ENCODE measurements at regions not wholly inside any gene's neighbourhood (a gene's known extent, or its start where the extent isn't known, plus 50 kb on each side); places are given as distances from the start of the nearest gene placed in this dataset.

DNA sequence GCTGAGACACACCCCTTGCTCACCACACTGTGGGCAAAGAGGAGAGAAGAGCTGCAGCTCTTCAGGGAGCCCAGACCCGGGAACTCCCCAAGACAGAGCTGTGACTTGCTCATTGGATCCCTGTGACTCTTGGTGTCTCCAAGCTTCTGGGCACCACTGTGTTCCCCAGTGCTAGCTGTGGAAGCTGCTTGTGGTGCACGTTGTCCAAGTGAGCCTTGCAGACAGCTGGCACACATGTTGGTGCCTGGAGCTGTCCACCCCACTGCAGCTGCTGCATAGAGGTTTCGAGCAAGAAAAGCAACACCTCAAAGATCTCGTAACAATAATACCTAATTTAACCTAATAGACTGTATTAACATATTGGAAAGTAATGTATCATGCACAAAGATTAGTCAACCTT lies 1089.3 kb downstream of the PCDH18 start:
- DNase-seq (ENCODE audit: low read depth, low spot score): no peak

DNA sequence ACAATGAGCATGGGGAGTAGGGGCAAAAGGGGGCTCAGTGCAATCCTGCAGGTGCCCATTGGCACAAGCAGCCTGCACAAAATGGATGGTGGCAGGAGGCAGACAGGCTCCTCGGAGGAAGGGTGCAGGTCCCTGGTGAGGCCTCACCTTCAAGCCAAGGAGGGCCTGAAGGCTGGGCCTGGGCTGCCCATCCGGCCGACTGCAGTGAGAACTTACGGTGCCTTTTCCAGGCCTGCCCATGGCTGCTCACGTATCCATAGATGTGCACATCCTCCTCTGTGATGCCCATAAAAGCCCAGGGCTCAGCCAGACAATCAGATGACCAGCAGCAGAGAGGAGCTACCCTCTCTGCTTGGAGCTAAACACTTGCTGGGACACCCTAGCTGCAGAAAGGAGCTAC lies 1089.8 kb downstream of the PCDH18 start:
- no peak for DNase-seq (ENCODE audit: low read depth, low spot score)

DNA sequence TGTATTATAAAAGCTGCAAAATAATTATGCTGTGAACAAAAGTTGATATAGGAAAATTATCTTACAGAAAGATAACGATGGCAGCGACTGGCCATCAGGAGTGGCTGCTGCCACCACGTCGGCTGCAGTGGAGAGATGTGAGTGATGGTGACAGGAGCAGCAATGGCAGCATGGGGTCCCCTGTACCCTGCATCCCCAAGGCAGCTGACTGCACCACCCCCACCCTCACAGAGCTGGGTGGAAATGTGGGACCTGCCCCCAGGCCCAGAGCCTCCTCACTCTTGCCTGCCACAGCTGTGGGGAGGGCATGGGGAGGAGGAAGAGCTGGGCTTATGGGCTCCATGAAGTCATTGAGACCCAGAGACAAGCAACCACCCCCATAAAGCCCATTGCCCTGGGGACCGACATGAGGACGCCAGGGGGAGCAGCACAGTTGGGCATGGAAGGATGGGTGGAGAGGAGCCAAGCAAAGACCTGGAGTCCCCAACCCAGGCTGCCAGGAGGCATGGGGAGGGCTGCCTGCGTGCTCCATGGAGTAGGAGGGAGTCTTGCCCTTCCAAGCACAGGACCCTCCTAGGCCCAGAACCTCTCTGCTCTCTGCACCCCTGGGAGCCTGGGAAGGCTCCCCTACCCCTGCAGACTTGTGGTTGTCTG lies 1090.5 kb downstream of the PCDH18 start:
- no peak for DNase-seq (ENCODE audit: low read depth, low spot score)

DNA sequence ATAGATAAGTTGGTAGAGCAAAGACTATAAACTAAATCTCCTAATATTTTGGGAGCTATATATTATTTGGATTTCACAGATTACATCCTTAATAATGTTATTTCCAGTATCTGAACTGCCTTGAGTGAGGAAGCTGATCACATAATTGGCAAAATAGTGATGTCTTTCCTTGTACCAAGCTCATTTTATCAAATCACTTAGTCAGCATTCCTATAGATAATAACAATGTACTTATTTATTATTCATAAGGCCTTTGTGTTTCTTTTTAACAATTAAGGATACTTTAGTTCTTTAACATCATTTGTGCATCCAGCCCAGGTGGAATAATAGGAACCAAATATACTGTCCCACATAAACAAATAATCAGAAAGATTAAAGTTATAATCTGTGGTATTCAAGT lies 1093.6 kb downstream of the PCDH18 start:
- DNase-seq (ENCODE audit: low read depth, low spot score): no peak

DNA sequence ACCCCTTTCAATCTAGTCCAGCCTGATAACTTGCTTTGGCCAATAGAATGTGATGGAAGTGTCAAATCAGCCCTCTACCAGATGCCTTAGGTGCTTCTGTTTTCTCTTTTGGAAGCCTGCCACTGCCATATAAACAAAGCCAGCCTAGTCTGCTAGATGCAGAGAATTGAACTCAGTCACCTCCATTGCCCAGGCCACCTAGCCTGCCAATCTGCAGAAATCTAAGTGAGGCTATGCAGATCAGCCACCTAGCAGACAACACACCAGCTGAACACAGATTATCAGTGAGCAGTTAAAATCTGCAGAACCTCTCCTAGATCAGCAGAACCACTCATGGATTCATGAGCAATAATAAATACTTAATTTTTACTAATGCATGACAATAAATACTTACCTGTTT lies 1108.2 kb downstream of the PCDH18 start:
- no peak for DNase-seq (ENCODE audit: low read depth, low spot score)

DNA sequence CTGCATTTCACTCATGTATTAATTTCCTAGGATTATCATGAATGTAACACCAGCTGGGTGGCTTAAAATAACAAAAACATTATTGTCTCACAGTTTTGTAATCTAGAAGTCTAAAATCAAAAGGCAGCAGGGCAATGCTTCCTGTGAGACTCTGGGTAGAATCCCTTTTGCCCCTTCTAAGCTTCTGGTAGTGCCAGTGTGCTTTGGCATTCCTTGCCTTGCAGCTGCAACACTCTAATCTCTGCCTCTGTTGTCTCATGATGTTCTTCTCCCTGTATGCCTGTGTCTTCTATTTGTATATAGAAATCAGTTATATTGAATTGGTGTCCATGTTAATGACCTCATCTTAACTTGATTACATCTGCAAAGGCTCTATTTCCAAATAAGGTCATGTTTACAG lies 1117.3 kb downstream of the PCDH18 start:
- no peak for DNase-seq (ENCODE audit: low read depth, low spot score)

DNA sequence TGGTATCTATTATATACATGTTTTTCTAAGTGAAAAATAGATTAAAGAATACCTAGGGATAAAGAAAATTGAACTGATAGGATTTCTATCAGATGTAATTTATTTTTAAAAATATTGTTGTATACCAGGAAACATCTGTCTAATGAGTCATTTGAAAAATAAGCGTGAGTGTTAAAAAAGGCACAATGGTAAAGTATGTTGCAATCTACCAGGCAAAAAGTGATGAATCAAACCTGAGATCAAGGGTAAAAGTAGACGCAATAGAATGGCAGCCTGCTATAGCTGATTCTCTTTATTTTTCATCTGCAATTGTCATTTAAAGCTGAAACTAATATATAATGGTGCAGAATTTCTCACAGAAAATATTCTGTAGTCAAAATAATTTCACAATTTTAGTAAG lies 1119.6 kb downstream of the PCDH18 start:
- no peak for DNase-seq (ENCODE audit: low read depth, low spot score)

DNA sequence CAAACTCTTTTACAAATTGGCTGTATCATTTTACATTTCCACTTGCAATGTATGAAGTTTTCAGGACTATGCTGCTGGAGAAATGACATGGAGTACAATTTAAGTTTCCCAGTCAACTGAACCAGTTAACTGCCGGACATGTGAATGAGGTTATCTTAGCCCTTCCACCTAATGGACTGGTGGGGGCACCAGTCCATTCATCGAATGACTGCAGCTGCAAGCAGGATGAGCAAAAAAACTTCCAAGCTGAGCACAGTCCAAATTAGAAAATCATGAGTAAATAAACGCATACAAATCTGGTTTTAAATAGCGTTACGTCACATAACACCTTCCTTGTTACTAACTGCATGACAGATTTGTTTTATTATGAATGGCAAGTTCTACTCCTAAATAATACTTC lies 1131.5 kb downstream of the PCDH18 start:
- no peak for DNase-seq (ENCODE audit: low read depth, low spot score)

DNA sequence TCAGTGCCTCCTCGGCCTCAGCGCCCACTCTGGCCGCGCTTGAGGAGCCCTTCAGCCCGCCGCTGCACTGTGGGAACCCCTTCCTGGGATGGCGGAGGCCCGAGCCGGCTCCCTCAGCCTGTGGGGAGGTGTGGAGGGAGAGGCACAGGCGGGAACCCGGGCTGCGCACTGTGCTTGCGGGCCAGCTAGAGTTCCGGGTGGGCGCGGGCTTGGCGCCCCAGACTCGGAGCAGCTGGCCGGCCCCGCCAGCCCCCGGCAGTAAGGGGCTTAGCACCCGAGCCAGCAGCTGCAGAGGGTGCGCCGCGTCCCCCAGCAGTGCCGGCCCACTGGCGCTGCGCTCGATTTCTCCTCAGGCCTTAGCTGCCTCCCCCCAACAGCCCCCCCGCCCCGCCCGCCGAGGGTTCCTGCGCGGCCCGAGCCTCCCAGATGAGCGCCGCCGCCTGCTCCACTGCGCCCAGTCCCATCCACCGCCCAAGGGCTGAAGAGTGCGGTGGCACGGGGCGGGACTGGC lies 1137.0 kb downstream of the PCDH18 start:
- no peak for DNase-seq (ENCODE audit: low read depth, low spot score)

DNA sequence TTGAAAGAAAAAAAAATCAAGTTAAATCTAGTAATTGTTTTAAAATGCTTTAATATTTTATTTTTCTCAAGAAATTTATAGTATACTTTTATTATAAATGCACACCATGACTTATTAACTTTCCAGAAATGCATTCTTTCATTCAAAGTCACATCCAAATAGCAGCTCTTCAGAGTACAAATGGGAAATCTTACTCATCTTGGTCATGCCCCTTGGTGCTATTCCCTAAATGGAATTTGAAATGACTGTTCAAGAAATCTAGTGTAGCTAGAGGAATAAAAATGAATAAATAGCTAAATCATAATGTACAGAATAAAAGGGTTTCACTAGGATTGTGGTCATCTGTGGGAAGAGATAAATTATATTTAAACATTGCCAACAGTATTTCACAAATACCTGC lies 1139.7 kb downstream of the PCDH18 start:
- DNase-seq (ENCODE audit: low read depth, low spot score): no peak

DNA sequence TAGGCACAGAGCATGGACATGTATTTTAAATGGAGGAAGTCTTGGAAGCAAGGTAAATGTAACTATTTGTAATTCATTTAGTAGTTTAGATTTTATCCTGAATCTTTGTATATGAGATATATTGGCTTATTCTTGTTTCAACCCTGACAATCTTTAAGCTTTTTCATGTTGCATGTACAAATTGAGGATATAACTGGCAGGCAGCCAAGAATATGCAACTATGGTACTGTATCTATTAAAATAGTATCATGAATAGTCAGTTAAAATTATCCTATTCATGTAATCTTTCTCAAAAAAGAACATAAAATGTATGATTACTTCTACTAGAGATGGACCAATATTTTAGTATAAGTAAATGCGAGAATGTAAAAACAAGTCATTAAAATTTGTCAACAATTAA lies 1141.5 kb downstream of the PCDH18 start:
- DNase-seq (ENCODE audit: low read depth, low spot score): no peak

DNA sequence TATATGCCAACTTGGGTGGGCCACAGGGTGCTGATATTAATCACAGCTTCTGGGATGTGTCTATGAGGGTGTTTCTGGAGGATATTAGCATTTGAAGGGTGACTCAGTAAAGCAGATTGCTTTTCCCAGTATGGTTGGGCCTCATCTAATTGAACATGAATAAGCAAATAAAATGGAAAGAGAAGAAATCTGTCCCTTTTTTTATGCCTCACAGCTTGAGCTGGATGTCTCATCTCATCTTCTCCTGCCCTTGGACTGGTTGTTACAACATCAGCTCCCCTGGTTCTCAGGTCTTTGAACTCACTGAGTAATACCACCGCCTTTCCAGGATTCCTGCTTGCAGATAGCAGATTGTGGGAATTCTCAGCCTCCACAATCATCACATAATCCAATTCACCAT lies 1149.2 kb downstream of the PCDH18 start:
- DNase-seq (ENCODE audit: low read depth, low spot score): peak; percentile 22

DNA sequence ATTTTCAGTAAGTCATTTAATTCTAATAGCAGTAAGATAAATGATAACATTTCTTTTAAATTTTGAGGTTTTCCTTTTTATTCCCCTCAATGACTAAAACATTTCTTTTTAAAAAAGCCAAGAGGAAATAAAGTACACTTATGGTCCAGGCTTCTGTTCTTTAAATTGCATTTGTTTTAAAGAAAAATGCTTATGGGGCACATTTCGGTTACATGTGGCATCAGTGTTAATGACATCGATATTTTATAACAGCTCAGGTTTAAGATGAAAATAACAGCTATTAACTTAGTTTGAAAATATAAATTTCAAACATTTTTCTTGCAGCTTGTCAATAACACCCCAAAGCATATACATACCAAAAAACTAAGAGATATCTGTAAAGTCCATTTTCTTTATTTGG lies 1161.1 kb downstream of the PCDH18 start:
- no peak for DNase-seq (ENCODE audit: low read depth, low spot score)

DNA sequence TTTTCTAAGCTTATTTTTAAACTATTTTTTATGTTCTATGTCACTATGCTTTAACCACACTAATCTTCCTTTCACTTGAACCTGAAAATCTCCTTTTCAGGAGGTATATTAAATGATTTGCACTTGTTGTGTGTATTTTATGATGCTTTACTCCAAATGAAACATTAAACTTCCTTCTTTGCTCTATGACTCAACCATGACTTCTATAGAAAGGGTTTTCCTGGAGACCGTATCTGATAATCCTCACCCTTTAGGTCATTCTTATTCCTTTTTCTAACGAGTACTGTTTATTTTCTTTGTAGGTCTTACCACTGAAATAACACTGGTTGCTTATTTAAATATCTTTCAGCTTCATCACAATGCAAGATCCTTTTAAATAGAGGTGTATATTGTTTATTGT lies 1163.2 kb downstream of the PCDH18 start:
- DNase-seq (ENCODE audit: low read depth, low spot score): no peak

DNA sequence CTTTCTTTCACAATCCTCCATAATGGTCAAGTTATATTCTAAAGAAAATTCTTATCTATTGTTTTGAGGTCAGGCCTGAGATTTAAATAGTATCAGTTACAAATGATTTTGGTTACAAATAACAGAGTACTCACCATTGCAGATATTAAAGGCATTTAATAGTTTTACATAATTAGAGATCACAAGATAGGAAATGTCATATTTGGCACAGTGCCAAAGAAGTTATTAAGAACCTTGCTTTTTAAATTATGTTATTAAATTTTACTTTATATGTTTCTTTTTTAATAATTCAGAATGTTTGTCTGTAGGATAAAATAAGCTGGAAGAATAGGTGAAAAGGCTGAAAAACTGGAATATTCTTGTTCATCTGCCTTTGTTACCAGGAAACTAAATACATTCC lies 1174.7 kb downstream of the PCDH18 start:
- DNase-seq (ENCODE audit: low read depth, low spot score): no peak

DNA sequence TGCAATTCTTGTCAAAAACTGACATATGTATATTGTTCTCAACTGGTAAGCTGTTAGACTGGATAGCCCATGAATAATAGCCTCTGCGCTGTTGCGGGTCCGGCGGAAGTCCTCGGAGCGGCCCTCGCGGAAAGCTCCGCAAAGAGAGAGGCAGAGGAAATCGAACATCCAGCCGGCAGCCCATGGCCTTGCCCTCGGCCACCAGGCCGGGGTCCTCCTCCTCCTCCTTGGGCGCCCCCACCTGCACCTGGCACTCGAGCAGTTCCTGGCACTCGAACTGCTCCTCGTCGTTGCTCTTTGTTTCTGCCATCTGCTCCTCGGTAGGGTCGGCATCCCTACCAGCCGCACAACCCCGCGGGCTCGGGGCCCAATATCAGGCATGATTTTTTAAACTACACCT lies 1176.3 kb downstream of the PCDH18 start:
- no peak for DNase-seq (ENCODE audit: low read depth, low spot score)

DNA sequence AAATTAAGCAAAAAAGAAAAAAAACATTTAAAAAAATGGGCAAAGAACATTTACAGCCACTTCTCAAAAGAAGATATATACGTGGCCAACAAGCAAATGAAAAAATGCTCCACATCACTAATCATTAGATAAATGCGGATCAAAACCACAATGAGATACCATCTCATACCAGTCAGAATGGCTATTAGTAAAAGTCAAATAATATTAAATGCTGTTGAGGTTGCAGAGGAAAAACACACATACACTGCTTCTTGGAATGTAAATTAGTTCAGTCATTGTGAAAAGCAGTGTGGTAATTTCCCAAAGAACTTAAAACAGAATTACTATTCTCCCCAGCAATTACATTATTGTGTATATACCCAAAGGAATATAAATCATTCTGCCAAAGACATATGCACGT lies 1189.0 kb downstream of the PCDH18 start:
- DNase-seq (ENCODE audit: low read depth, low spot score): no peak

DNA sequence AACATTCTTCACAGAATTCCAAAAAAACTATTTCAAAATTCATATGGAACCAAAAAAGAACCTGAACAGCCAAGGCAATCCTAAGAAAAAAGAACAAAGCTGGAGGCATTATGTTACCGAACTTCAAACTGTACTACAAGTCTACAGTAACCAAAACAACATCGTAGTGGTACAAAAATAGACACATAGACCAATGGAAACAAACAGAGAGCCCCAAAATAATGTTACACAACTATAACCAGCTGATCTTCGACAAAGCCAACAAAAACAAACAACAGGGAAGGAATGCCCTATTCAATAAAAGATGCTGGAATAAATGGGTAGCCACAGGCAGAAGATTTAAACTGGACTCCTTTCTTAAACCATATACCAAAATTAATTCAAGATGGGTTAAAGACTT lies 1189.6 kb downstream of the PCDH18 start:
- DNase-seq (ENCODE audit: low read depth, low spot score): peak; percentile 63

DNA sequence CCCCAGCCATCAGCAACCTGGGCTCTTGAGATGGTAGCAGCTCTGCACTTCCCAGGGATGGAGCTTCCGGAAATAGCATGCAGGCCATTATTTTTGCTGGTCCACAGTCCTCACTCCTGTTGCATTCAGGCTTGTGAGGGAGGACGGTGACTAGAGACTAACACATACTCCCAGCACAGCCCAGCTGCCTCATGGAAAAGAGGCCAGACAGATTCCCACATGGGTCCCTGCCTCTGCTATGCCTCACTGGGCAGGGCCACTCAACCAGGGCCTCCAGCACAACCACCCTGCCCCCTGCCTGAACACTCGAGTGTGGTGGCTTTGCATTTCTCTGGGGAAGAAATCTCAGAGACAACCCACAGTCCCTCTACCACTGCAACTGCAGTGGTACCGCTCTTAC lies 1195.1 kb downstream of the PCDH18 start:
- no peak for DNase-seq (ENCODE audit: low read depth, low spot score)

DNA sequence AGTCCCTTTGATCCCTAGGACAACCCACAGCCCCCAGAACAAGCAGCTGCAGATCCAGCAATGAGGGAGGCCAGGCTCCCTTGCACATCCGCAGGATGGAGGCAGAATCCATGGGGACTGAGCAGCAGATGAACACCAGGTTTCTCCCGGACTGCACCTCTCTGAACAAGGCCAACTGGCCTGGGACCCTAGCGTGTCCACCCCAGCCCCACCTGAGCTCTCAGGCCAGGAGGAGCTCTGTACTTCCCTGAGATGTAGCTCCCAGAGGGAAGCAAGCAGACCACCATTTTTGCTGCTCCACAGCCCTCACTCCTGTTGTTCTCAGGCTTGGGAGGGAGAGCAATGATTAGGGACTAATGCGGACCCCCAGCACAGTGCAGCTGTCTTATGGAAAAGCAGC lies 1195.8 kb downstream of the PCDH18 start:
- no peak for DNase-seq (ENCODE audit: low read depth, low spot score)

DNA sequence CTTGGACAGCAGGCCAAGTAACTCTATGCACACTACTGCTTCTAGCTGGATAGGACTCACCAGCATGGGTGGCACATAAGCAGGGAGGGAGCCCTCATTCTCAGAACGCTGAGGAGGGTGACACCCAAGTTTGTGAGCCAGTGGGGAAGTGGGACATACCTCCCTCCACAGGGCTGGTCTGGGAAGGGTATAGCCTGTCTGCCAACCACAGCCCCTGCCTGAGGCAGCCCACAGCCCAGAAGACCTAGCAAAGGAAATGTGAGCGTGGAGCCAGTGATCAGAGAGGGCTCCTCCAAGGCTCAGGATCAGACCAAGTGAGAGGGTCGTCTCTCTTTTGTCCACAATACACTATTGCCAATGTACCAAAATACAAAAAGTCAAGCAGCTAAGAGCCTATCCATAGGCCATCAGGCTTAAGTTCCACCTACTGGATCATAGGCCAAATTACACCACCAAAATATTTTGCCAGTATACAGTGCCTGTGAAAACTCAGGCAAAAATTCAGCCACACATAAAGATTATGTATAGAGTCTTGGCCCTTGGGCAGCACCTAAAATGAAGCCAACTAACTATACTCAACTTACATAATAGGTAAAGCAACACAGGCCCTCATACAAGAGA lies 1203.1 kb downstream of the PCDH18 start:
- DNase-seq (ENCODE audit: low read depth, low spot score): no peak

DNA sequence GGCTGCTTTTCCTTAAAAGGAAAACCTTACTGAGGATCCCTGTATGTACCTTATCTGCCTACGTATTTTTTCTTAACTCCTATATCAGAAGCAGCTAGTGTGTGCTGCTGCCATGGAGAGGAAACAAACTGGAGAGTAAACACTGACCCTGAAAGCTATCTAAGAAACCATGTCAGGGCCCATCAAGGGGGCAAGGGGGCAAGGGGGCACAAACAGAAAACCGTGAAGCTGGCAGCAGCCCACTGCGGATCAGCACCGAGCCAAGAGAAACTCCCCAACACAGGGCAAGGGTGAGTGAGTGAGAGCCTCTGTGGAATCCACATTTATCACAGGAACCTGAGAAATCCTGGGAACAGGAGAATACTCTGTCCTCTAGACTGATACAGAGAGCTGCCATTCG lies 1204.2 kb downstream of the PCDH18 start:
- no peak for DNase-seq (ENCODE audit: low read depth, low spot score)

DNA sequence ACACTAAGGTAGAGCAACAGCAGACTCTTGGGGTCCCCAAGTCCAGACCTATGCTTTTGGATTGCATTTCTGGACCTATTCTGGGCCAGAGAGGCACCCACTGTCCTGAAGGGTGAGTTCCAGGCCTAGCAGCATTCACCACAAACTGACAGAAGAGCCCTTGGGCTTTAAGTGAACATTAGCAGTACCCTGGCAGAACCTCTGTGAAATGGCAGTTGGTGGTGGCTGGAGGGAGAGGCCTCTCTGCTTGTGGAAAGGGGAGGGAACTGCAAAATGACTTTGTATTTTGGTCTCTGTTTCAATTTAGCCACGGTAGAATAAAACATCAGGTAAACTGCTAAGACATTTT lies 1211.9 kb downstream of the PCDH18 start:
- DNase-seq (ENCODE audit: low read depth, low spot score): no peak
